T-helper 22 cell (primary cell): ENCODE measurements at regions not wholly inside any gene's neighbourhood (a gene's known extent, or its start where the extent isn't known, plus 50 kb on each side); places are given as distances from the start of the nearest gene placed in this dataset.
"Not testable (repeated sequence)": the region's sequence is repeated elsewhere in the genome, so short reads cannot be mapped to it uniquely, and the experiment has no call there.

Experiments used
- DNase-seq: peaks from one replicate; pipeline ENCODE4 v3.0.0-alpha.2; 2020; ENCODE audit warnings: low read depth

DNA sequence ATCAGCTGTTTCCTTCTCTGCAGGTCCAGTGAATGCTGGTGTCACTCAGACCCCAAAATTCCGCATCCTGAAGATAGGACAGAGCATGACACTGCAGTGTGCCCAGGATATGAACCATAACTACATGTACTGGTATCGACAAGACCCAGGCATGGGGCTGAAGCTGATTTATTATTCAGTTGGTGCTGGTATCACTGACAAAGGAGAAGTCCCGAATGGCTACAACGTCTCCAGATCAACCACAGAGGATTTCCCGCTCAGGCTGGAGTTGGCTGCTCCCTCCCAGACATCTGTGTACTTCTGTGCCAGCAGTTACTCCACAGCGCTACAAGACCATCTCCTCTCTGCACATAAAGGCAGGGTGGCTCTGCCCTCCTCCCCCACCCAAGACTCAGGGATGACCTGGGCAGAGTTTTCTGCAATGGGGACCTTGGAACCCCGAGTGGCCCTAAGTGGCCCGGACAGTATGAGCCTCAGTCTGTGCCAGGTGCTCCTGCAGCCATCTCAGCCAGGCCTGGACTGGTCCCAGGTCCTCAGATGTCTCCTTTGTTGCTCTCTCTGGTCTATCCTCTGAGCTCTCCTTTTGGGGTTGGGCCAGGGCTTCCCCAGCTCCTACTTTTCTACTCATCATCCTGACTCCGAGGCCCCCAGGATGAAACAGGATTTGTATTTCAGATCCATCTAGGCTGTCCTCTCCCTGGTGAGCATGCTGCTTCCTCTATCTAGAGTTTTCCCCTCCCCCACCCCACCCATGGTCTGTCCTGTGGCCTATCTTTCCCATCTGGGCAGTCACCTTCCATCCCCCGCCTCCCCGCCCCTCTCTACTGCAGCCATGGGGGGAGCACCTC is 212.1 kb upstream of the PRSS58 start:
- no peak for DNase-seq

DNA sequence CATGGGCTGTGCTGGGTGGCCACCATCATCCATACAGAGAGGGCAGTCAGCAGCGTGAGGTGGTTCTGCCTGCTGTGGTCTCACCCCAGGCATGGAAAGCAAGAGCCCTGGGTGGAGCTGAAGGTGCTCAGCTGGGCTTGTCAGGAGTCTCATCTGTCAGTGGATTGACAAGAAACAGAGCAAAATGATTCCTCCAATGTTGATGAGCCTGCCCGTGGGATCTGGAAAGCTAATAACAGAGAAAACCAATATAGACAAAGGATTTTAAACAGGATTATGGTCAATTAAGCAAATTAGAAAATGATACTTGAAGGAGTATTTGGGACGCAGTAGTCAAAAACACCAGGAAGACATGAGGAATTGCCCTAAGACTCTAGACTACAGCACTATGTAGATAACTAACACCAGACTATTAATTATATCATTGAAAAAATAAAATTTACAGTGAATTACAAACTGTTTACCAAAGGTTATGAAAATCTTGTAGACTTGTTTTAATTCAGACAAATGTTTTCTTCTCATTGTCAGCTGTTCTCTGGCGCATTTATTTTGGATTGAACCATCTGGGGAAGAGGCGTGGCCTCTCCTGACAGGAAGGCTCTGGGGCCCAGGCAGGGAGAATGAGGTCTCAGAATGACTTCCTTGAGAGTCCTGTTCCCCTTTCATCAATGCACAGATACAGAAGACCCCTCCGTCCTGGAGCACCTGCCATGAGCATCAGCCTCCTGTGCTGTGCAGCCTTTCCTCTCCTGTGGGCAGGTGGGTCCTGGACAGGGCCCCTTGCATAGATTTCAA is 211.2 kb upstream of the PRSS58 start:
- no peak for DNase-seq

DNA sequence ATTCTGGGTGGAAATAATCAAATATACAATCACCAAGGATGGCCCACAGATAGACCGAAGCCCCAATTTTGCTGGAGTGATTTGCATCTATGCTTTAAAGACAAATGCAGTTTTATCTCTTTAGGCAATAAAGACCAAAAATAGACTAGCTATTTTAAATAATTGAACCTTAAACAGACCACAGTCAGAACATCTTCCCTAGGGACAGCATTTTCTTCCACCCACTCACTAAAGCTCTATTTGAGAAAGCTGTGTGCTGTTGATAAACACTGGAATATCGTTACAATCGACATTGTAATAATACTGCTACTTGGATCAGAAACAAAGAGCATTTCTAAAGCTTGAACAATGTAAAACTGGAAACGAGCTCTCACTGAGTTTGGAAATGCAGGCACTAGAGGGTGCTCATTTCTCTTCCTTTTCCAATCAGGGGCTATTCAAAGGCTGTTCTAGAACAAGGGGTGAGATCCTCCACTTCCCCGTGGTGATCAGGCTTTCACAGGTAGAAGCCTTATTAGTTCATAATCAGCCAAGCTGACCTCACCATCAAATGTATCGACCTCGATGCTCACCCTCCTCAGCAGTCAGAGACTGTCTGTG is 209.3 kb upstream of the PRSS58 start:
- DNase-seq, result not testable (repeated sequence)

DNA sequence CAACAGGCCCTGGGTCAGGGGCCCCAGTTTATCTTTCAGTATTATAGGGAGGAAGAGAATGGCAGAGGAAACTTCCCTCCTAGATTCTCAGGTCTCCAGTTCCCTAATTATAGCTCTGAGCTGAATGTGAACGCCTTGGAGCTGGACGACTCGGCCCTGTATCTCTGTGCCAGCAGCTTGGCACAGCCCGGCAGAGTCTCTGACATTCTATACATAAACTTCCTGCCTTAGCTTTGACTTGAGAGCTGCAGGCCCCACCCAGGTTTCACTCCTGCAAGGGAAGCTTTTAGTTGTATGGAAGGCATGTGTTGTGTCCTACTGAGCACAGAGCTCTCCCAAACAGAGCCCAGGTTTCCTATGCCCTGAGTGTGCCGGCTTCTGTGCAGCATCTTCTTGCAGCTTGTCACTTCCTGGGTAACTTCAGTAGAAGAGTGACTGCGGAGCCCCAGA is 205.6 kb upstream of the PRSS58 start:
- DNase-seq, result no peak

DNA sequence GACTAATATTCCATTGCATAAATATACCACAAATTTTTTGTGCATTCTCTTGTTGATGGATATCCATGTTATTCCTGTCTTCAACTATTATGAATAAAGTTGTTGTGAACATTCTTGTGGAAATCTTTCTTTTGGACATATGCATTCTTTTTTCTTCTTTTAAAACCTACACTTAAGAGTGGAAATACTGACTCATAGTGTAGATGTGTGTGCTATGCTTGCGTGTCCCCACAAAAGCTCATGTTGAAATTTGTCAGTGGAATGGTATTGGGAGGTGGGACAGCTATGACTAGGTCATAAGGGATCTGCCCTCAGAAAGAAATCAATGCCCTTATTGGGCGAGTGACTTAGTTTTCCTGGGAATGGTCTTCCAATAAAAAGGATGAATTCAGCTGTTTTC is 203.6 kb upstream of the PRSS58 start:
- no peak for DNase-seq

DNA sequence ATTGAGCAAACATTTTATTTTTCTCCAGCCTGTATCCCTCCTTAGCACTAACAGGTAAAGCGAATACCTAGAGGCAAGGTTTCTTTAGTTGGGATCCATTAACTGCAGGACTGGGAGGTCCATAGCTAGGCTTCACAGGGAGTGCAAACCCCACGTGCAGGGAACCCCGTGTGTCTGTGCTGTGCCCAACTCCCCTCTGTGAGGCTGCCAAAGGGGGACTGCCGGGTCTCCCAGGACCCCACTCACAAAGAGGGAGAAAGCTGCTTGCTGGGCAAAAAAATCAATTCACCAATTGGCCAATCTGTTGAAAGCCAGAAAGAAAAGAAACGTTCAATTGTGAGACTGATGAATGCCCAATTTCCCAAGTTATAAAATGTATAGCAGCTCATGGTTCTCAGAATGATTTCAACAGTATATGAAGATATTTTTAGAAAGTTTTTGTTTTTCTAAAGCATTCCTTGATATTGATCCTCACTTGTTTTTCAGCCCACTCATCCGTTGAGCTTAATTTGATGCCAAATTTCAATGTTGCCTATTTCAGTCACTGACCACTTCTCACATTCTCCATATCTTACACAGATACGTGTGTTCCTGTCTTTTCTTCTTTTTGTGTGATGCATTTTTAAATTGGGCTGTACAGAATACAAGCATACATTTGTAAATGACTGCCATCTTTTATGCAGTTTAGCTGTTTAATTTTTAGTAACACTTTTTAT is 202.7 kb upstream of the PRSS58 start:
- no peak for DNase-seq

DNA sequence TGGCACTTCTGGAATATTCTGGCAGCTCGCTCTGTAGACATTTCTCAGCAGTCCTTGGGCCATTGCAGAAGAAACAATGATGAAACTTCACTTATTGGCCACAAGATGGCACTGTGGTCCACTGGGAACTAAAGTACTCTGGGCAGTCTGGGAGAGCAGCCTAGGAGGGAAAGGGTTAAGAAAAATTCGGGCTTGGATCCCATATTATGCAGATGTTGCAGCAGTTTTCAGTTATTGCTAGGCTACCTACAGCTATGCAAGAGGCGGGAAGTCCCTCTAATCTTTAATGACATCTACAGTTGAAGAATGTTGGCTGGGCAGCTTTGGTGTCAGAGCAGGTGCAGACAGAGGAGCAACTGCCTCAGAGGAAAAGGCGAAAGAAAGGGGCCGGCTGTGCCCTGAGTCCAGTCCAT is 201.7 kb upstream of the PRSS58 start:
- no peak for DNase-seq

DNA sequence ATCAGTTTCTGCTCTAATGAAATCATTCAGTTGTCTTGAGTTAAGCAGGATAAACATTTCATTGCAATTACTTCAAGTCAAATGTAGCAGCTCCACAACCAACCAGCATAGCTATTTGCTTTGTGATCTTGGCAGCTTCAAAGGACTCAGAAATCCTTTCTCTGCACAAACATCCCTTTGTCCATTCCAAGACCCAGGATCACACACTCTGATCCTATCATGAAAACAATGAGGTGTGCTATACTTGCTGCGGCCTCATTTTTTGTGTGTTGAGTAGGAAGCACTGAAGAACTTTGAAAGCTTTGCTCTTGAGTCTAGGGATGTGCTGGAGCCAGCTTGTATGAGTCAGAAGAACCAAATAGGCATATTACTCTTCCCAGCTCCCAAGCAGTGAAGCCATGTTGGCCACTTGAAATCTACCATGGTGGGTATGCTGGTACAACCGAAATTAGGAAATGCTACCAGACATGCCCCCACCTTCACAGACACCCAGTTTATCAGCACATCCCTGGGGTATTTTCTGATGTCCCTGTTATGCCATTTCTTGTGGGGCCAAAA is 199.4 kb upstream of the PRSS58 start:
- DNase-seq, result no peak

DNA sequence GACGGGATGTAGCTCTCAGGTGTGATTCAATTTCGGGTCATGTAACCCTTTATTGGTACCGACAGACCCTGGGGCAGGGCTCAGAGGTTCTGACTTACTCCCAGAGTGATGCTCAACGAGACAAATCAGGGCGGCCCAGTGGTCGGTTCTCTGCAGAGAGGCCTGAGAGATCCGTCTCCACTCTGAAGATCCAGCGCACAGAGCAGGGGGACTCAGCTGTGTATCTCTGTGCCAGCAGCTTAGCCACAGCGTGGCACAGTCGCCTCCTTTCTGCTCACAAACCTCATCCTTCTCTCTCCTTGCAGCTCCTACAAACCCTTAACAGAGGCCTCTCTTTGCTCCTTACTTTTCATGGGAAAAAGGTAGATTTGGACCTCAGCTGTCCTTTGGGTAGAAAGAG is 197.5 kb upstream of the PRSS58 start:
- no peak for DNase-seq

DNA sequence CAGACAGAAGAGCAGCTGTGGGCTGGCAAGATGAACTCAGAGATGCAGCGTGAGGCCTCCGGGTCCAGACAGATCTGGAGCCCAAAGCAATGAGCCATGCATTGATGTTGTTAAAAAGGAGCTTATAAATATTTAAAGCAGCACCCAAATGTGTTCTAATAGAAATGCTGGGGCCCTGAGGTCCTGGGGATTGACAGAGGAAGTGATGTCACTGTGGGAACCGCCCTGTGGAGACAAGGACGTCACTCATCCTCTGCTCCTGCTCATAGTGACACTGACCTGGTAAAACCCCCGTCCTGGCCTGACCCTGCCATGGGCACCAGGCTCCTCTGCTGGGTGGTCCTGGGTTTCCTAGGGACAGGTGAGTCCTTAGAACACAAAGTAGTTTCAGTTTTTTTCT is 197.0 kb upstream of the PRSS58 start:
- no peak for DNase-seq

DNA sequence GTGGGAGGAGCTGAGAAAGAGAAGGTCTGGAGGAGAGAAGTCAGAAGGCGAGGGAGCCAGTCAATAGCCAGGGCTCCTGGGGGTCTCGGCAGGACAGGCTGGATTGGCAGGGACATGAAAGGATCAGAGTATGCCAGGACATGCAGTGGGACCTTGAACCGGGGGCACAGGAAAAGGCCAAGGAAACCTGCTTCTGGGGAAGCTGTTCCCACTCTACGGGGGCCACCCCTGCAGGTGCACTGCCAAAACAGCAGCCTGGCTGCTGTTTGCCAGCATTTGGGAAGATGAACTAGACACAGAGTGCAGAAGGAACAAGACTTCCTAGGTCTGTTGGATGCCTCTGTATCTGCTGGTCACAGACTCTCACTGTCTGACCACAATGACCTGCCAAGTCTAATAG is 194.9 kb upstream of the PRSS58 start:
- DNase-seq, result no peak

DNA sequence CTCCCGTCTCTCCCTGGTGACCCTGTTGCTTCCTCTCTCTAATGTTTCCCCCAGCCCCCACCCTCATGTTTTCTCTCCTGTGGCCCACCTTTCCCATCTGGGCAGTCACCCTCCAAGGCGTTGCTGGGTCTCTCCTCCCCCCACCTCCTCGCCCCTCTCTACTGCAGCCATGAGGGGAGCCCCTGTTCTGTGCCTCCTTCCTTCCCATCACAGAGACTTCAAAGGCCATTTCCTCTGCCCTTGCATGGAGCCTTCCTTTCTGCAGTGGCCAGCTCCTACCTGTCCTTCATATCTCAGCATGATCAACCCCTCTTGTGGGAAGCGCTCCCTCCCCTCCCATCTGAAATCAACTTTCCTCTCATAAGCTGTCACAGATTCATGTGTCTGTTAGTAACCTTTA is 194.0 kb upstream of the PRSS58 start:
- DNase-seq, result no peak

DNA sequence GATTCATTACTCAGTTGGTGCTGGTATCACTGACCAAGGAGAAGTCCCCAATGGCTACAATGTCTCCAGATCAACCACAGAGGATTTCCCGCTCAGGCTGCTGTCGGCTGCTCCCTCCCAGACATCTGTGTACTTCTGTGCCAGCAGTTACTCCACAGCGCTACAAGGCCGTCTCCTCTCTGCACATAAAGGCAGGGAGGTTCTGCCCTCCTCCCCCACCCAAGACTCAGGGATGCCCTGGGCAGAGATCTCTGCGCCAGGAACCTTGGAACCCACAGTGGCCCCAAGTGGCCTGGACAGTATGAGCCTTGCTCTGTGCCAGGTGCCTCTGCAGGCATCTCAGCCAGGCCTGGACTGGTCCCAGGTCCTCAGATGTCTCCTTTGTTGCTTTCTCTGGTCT is 193.4 kb upstream of the PRSS58 start:
- DNase-seq, result no peak

DNA sequence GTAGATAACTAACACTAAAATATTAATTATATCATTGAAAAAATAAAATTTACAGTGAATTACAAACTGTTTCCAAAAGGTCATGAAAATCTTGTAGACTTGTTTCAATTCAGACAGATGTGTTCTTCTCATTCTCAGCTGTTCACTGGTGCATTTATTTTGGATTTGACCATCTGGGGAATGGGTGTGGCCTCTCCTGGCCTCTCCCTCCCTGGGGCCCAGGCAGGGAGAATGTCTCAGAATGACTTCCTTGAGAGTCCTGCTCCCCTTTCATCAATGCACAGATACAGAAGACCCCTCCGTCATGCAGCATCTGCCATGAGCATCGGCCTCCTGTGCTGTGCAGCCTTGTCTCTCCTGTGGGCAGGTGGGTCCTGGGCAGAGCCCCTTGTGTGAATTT is 192.8 kb upstream of the PRSS58 start:
- no peak for DNase-seq

DNA sequence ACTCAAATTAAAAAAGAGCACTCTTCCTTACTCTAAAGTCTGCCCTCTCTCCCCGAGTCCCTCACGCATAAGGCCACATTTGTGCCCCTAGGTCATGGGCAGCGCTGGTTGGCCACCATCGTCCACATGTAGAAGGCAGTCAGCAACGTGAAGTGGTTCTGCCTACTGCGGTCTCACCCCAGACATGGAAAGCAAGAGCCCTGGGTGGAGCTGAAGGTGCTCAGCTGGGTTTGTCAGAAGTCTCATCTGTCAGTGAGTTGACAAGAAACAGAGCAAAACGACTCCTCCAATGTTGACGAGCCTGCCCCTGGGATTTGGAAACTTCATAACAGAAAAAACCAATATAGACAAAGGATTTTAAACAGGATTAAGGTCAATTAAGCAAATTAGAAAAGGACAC is 192.3 kb upstream of the PRSS58 start:
- no peak for DNase-seq

DNA sequence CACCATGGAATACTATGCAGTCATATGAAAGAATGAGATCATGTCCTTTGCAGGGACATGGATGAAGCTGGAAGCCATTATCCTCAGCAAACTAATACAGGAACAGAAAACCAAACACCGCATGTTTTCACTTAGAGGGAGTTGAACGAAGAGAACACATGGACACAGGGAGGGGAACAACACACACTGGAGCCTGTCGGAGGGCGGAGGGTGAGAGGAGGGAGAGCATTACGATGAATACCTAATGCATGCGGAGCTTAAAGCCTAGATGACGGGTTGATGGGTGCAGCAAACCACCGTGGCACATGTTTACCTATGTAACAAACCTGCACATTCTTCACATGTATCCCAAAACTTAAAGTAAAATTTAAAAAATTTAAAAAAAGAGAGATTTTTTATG is 191.0 kb upstream of the PRSS58 start:
- DNase-seq, result not testable (repeated sequence)

DNA sequence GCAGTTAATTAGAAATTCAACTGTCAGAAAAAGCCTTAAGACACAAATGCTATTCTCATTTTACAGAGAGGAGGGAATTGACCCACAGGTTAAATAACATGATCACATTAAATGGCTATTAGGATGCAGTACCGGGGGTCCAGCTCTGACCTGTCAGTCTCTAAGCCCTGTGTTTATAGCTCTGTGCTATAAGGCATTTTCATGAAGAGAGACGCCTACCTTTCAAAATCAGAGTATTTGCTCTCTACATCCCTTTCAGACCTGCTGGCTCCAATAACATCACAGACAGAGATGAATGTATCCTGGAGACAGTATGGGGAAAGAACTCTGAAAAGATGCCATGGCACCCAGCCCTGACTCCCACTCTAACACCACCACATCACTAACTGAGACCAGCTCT is 189.9 kb upstream of the PRSS58 start:
- no peak for DNase-seq

DNA sequence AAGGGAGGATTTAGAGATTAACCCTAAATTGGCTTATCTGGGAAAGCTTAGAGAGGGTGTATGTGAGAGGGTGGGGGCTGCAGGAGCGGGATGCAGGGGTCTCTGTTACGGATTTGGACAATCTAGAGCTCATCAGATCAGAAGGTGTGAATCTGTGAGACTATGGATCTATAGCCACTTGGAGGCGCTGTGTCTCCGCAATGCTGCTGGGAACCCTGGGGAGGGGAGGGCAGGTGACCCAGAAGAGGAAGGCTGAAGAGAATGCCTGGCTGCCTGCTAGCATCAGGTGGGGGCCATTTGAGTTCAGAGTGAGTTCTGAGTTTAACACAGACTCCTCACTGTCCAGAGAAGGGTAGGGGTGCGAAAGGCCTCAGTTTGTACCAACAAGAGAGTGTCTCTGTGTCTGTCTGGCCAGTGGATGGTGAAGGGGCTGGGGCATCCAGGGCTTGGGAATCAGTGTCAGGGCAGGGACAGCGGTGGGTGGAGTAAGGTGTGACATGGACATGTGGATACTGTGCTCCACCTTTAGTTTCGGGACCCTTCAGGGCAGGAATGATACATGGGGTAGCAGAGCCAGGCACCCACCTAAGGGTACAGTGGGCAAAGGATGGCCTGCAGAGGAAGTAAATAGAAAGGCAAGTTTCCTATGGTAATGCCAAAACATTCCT is 187.3 kb upstream of the PRSS58 start:
- no peak for DNase-seq

DNA sequence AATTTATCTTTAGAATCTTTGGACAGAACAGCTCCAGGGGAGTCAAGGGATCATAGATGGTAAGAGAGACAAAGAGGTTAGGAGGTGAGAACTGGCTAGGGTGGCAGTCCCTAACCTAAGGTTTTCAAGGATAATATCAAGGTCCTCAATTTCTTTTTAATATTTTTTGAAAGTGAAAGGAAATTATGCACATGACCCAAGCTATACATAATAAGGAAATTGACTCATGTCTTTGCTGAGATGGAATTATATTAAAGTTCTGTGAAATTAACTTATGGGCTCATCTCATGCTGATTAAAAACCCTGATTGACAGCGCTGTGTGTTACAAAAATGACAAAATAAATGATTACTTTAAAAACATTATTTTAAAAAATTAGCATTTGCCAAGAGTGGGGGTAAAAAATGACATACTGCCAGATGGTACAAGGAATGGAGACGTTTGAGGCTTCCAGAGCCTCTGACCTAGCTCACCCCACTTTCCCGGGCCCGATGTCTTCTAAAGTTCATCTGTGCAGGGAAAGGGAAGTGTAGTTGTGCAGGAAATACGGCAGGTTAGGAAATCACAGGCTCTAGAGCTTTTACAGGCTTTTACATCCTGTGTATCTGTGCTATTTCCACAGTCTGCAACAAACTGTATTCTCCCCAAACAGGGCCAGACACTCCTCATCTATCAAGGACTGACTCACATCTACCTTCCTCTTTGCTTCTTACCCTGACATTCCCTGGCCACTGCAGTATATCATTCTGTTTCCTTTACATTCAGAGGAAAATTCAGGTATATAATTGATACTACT is 185.6 kb upstream of the PRSS58 start:
- no peak for DNase-seq

DNA sequence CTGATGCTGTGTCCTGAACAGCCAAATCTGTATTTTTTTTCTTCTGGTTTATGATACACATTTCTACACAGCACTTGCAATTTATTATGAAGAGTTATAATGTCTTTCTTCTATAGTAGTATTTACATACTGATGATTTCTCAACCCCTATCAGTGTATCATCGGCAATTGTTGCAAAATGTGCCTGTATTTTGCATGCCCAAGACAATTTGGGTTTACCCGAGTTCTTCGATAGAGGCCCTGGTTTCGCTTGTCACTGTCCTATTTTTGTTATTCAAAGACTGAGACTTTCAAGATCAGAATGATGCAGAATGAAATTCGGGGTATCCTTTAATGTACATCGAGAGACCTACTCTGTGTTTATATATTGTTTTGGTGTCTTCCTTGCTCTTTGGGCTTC is 184.5 kb upstream of the PRSS58 start:
- no peak for DNase-seq
